Panc1 (cell line): ENCODE measurements at regions not wholly inside any gene's neighbourhood (a gene's known extent, or its start where the extent isn't known, plus 50 kb on each side); places are given as distances from the start of the nearest gene placed in this dataset.

Source experiments
- ATAC-seq: fragments of 200-7000 bp; cut with Tn5 transposase; 2 replicates; pipeline ENCODE4 v1.9.1; 2020; ENCODE audit warnings: mild to moderate bottlenecking, moderate library complexity
- BruUV-seq: library from RNA; stranded (reverse); fragments of 400-500 nt; replicated peaks from 2 replicates; lab custom pipeline; 2021; lab: Mats Ljungman, UMichigan
- CTCF ChIA-PET: fragments of 300-600 bp; sonication (Branson Sonifier 250); formaldehyde crosslinking; loops from one replicate; lab custom pipeline; 2022; ENCODE audit warnings: antibody characterized with exemption; lab: Charles Lee
- POLR2A ChIA-PET: fragments of 300-600 bp; sonication (Branson Sonifier 250); formaldehyde crosslinking; loops from one replicate; lab custom pipeline; 2022; ENCODE audit warnings: antibody characterized with exemption; lab: Charles Lee
- DNase-seq: peaks from one replicate; pipeline ENCODE4 v3.0.0-alpha.2; 2010; ENCODE audit warnings: low read depth, low spot score
- H3K27ac ChIP-seq: 2 replicates; pipeline ENCODE4 v1.5.1; 2011; ENCODE audit warnings: mild to moderate bottlenecking, low read length, inconsistent platforms
- H3K27me3 ChIP-seq: fragments of 200-500 bp; sonication (Bioruptor generic); 2 replicates; pipeline ENCODE4 v1.6.0; 2014; ENCODE audit warnings: low read length, inconsistent platforms; ENCODE audit not compliant: control insufficient read depth, insufficient read depth
- H3K36me3 ChIP-seq: fragments of 200-500 bp; sonication (Bioruptor generic); 2 replicates; pipeline ENCODE4 v1.5.1; 2014; ENCODE audit warnings: inconsistent platforms, mild to moderate bottlenecking, low read length, moderate library complexity; ENCODE audit not compliant: control insufficient read depth, insufficient read depth
- H3K4me1 ChIP-seq: 2 replicates; pipeline ENCODE4 v1.5.1; 2011; ENCODE audit warnings: inconsistent platforms, mild to moderate bottlenecking, low read length, moderate library complexity; ENCODE audit not compliant: control insufficient read depth, insufficient read depth
- H3K4me3 ChIP-seq, 2 experiments: 2 replicates each; pipeline ENCODE4 v1.5.1; 2011 to 2012; ENCODE audit warnings: low read depth in 2 of 2, low read length in 2 of 2, mild to moderate bottlenecking in 2 of 2, inconsistent platforms in 1 of 2, moderate library complexity in 1 of 2
- H3K9me3 ChIP-seq: fragments of 200-500 bp; sonication (Bioruptor generic); 2 replicates; pipeline ENCODE4 v1.5.1; 2014; ENCODE audit warnings: low read depth, mild to moderate bottlenecking, inconsistent platforms, low read length, moderate library complexity; ENCODE audit not compliant: control insufficient read depth, insufficient read depth
- POLR2AphosphoS5 ChIP-seq: IDR thresholded peaks from 2 replicates; pipeline ENCODE4 v1.6.1; 2012; ENCODE audit warnings: mild to moderate bottlenecking, low read depth, low read length, moderate library complexity
- REST ChIP-seq, 2 experiments: IDR thresholded peaks; 2 replicates each; pipeline ENCODE4 v1.6.1; 2011 to 2012; ENCODE audit warnings: low read depth in 2 of 2, control low read depth in 1 of 2, low read length in 1 of 2, mild to moderate bottlenecking in 1 of 2, moderate library complexity in 1 of 2; ENCODE audit not compliant: insufficient read depth in 1 of 2
- SIN3A ChIP-seq: IDR thresholded peaks from 2 replicates; pipeline ENCODE4 v1.6.1; 2012; ENCODE audit warnings: low read depth, mild to moderate bottlenecking, low read length, moderate library complexity, borderline replicate concordance; ENCODE audit not compliant: insufficient read depth
- TCF7L2 ChIP-seq: IDR thresholded peaks from 2 replicates; pipeline ENCODE4 v1.6.1; 2011; ENCODE audit warnings: mild to moderate bottlenecking, low read depth, low read length, inconsistent platforms
- in situ Hi-C: cut with HindIII; loops from 2 replicates; pipeline ENCODE4 v1.10.0; 2016; ENCODE audit warnings: low sequenced_read_pairs, low pct_unique_long_range_greater_than_20kb
- intact Hi-C: fragments of 100-400 bp; cut with micrococcal nuclease; formaldehyde crosslinking; loops from one replicate; pipeline ENCODE4 v1.10.0; 2022; ENCODE audit not compliant: unreplicated experiment
- TF ChIP-seq, protein P1 (sequence below): fragments of 450-650 bp; IDR thresholded peaks from 2 replicates; pipeline ENCODE4 v1.5.1; 2017; ENCODE audit warnings: mild to moderate bottlenecking

GRCh38 chr20:21821358-21821757, 115.9 kb downstream of the PAX1 start:
- ATAC-seq (no peak), DNase-seq (no peak)
- no peaks in the 10 kb centered on the region for H3K27me3 ChIP-seq
- H3K4me1 ChIP-seq: no peaks in the 10 kb centered on the region
- in situ Hi-C loops (no loop called here), intact Hi-C loops (no loop called here)
- H3K4me3 ChIP-seq: no peak overlapping the region
- TF ChIP-seq REST (IDR thresholded peaks at IDR 0.05; ENCODE audit: insufficient read depth in 1 of 2, low read depth in 2 of 2, low read length in 1 of 2): no peak
- no peak for TF ChIP-seq POLR2AphosphoS5
- TF ChIP-seq TCF7L2: no peak
- TF ChIP-seq, protein P1, sequence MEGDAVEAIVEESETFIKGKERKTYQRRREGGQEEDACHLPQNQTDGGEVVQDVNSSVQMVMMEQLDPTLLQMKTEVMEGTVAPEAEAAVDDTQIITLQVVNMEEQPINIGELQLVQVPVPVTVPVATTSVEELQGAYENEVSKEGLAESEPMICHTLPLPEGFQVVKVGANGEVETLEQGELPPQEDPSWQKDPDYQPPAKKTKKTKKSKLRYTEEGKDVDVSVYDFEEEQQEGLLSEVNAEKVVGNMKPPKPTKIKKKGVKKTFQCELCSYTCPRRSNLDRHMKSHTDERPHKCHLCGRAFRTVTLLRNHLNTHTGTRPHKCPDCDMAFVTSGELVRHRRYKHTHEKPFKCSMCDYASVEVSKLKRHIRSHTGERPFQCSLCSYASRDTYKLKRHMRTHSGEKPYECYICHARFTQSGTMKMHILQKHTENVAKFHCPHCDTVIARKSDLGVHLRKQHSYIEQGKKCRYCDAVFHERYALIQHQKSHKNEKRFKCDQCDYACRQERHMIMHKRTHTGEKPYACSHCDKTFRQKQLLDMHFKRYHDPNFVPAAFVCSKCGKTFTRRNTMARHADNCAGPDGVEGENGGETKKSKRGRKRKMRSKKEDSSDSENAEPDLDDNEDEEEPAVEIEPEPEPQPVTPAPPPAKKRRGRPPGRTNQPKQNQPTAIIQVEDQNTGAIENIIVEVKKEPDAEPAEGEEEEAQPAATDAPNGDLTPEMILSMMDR: no peak
- no peak for TF ChIP-seq SIN3A
- ChIA-PET POLR2A (interaction anchor here (0.6 kb wide), 1 partner anchor 9 kb away, joined by 5 read pairs; no protein-coding TSS in a partner anchor), CTCF (no interaction called here)
- H3K27ac ChIP-seq: no peak overlapping the region
- no peaks in the 10 kb centered on the region for H3K9me3 ChIP-seq
- H3K36me3 ChIP-seq: no peaks in the 10 kb centered on the region
- BruUV-seq: no TSS peak

- Histone ChIP-seq H3K36me3 (no peaks in the 10 kb centered on the region), H3K9me3 (no peaks in the 10 kb centered on the region), H3K27me3 (no peaks in the 10 kb centered on the region), H3K4me3 (no peak overlapping the region), H3K27ac (no peak overlapping the region), H3K4me1 (no peaks in the 10 kb centered on the region)
- ChIA-PET POLR2A (no interaction called here), CTCF (no interaction called here)
- in situ Hi-C loops (no loop called here), intact Hi-C loops (no loop called here)
- ATAC-seq (no peak), DNase-seq (no peak)
- no peak for TF ChIP-seq SIN3A
- no peak for TF ChIP-seq POLR2AphosphoS5
- no peak for TF ChIP-seq REST (IDR thresholded peaks at IDR 0.05; ENCODE audit: insufficient read depth in 1 of 2, low read depth in 2 of 2, low read length in 1 of 2)
- no peak for TF ChIP-seq TCF7L2
- TF ChIP-seq, protein P1: no peak
- BruUV-seq: no TSS peak
These were observed 115.2 kb downstream of the PAX1 start for GRCh38 chr20:21820688-21821087.
